Esophagus squamous epithelium (tissue), 4 donors: ENCODE measurements at regions not wholly inside any gene's neighbourhood (a gene's known extent, or its start where the extent isn't known, plus 50 kb on each side); places are given as distances from the start of the nearest gene placed in this dataset.
"Not testable (repeated sequence)": the region's sequence is repeated elsewhere in the genome, so short reads cannot be mapped to it uniquely, and the experiment has no call there.

Source experiments
- POLR2A ChIP-seq, 4 donors: fragments of 450-650 bp; IDR thresholded peaks; one replicate each; pipeline ENCODE4 v1.6.1; 2017; ENCODE audit warnings: antibody characterized with exemption in 4 of 4, mild to moderate bottlenecking in 4 of 4, moderate library complexity in 3 of 4
- TF ChIP-seq, protein P1 (sequence below), 6 experiments: fragments of 450-650 bp in 4 of 6; fragments of 200-600 bp in 2 of 6; sonication (generic) in 2 of 6; IDR thresholded peaks; one replicate each; pipeline ENCODE4 v1.5.1; 2016 to 2019; ENCODE audit warnings: antibody characterized with exemption in 6 of 6, mild to moderate bottlenecking in 4 of 6, moderate library complexity in 4 of 6

DNA sequence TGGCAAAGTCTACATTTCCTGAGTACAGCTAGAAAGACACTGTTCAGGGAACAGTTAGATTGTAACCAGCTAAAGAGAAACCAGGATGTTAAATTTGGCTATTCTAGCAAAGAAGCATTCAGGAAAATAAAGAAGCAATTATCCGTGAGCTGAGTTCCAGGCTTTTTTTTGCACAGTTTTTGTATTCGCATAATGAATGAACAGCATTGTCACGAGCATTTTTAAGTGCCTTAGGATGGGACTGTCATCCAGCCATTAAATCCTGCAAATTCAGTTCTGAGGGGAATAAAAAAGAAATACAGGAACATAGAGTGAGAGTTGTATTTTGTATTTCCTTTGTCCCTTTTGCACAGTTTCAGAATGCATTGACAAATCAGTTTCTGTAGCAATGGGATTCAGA, 1302.2 kb downstream of the CDH12 start:
- TF ChIP-seq, protein P1, sequence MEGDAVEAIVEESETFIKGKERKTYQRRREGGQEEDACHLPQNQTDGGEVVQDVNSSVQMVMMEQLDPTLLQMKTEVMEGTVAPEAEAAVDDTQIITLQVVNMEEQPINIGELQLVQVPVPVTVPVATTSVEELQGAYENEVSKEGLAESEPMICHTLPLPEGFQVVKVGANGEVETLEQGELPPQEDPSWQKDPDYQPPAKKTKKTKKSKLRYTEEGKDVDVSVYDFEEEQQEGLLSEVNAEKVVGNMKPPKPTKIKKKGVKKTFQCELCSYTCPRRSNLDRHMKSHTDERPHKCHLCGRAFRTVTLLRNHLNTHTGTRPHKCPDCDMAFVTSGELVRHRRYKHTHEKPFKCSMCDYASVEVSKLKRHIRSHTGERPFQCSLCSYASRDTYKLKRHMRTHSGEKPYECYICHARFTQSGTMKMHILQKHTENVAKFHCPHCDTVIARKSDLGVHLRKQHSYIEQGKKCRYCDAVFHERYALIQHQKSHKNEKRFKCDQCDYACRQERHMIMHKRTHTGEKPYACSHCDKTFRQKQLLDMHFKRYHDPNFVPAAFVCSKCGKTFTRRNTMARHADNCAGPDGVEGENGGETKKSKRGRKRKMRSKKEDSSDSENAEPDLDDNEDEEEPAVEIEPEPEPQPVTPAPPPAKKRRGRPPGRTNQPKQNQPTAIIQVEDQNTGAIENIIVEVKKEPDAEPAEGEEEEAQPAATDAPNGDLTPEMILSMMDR (IDR thresholded peaks at IDR 0.05) = not testable (repeated sequence)
- TF ChIP-seq POLR2A (IDR thresholded peaks at IDR 0.05) = not testable (repeated sequence)
